GM06990 (cell line): ENCODE measurements at regions not wholly inside any gene's neighbourhood (a gene's known extent, or its start where the extent isn't known, plus 50 kb on each side); places are given as distances from the start of the nearest gene placed in this dataset.

ENCODE experiments used
- DNase-seq: peaks from one replicate; pipeline ENCODE4 v3.0.0-alpha.2; 2011; ENCODE audit not compliant: insufficient read length; ENCODE audit errors: extremely low read depth
- H3K27me3 ChIP-seq: replicated peaks from 2 replicates; pipeline ENCODE4 v1.6.0; 2011; ENCODE audit warnings: low read length; ENCODE audit not compliant: control insufficient read depth, insufficient read depth
- H3K36me3 ChIP-seq: 2 replicates; pipeline ENCODE4 v1.5.1; 2011; ENCODE audit warnings: low read length; ENCODE audit not compliant: control insufficient read depth, insufficient read depth
- H3K4me3 ChIP-seq: replicated peaks from 2 replicates; pipeline ENCODE4 v1.5.1; 2011; ENCODE audit warnings: low read depth, mild to moderate bottlenecking, control low read depth, low read length
- TF ChIP-seq, protein P1 (sequence below): IDR thresholded peaks from 2 replicates; pipeline ENCODE4 v1.5.1; 2011; ENCODE audit warnings: low read length, control low read depth, mild to moderate bottlenecking, inconsistent platforms; ENCODE audit not compliant: insufficient read depth, poor library complexity, severe bottlenecking

DNA sequence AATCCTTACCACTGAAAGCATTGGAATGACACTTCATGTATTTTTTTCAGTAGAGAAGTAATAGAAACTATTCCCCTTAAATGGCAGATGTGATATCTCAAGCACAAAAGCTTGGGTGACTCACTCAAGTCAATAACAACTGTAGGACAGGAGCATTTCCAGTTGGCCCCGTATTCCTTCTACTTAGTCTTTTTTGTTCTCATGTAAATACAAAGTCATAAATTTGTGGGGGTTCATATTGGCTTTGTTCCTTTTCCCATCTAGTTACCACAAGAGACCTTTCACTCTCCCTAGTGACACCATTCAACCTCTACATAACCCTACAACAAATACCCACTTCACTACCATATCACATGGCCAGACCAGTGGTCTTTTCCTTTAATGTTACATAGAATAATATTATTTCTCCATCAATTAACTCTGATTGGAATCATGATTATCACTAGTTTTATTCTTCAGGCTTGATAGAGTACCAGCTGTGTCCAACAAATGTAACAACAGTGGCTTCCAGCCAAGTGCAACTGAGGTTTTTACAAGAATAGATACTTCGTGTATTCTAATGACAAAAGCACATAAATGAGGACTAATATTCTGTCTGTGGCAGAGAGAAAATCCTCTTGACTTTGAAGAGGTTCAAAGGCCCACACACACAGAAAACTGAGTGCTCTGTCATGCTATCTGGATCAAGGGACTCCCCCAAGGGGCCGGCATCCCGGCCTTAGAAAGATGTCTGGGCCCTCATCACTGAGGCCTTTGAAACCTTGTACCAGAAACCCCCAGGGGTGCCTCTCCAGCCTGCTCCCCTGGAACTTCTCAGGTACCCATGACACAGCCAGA, 94.0 kb upstream of the THBS1 start:
- H3K27me3 ChIP-seq: no peaks in the 10 kb centered on the region
- no peaks in the 10 kb centered on the region for H3K36me3 ChIP-seq
- no peak for DNase-seq
- no peak overlapping the region for H3K4me3 ChIP-seq
- TF ChIP-seq, protein P1, sequence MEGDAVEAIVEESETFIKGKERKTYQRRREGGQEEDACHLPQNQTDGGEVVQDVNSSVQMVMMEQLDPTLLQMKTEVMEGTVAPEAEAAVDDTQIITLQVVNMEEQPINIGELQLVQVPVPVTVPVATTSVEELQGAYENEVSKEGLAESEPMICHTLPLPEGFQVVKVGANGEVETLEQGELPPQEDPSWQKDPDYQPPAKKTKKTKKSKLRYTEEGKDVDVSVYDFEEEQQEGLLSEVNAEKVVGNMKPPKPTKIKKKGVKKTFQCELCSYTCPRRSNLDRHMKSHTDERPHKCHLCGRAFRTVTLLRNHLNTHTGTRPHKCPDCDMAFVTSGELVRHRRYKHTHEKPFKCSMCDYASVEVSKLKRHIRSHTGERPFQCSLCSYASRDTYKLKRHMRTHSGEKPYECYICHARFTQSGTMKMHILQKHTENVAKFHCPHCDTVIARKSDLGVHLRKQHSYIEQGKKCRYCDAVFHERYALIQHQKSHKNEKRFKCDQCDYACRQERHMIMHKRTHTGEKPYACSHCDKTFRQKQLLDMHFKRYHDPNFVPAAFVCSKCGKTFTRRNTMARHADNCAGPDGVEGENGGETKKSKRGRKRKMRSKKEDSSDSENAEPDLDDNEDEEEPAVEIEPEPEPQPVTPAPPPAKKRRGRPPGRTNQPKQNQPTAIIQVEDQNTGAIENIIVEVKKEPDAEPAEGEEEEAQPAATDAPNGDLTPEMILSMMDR: no peak

DNA sequence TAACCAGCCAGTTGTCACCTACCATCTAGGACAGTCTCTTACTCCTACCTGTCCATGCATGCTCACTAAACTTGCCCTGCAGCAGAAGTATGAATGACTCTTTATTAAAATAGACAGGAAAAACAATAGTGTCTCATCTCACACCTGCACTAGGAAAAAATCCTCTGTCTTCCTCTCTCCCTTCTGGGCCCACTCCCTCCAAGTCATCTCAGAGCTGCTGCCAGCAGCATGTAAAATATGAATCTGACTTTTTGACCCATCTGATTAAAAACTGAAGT, 93.5 kb upstream of the THBS1 start:
- Histone ChIP-seq H3K27me3 (no peaks in the 10 kb centered on the region), H3K36me3 (no peaks in the 10 kb centered on the region), H3K4me3 (no peak overlapping the region)
- TF ChIP-seq, protein P1: no peak
- no peak for DNase-seq

DNA sequence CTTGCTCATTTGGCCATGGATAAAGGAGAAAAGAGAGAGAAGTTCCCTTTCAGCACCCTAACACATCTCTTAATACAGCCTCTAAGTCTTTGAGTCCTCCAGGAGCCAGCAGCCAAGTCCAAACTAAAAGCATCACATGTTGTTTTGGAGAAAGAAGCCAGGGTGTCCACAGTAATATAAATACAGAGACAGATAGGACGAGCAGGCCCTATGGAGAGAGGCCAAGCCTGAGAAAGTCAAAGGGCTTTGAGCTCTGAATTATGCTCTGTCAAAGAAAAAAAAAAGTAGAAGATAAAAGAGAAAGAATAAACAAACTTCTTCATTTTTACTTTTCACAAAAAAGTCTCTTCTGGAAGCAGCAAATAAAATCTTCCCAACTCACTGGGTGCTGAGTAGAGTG, 92.4 kb upstream of the THBS1 start:
- H3K4me3 ChIP-seq: no peak overlapping the region
- no peaks in the 10 kb centered on the region for H3K27me3 ChIP-seq
- no peaks in the 10 kb centered on the region for H3K36me3 ChIP-seq
- TF ChIP-seq, protein P1: no peak
- no peak for DNase-seq

DNA sequence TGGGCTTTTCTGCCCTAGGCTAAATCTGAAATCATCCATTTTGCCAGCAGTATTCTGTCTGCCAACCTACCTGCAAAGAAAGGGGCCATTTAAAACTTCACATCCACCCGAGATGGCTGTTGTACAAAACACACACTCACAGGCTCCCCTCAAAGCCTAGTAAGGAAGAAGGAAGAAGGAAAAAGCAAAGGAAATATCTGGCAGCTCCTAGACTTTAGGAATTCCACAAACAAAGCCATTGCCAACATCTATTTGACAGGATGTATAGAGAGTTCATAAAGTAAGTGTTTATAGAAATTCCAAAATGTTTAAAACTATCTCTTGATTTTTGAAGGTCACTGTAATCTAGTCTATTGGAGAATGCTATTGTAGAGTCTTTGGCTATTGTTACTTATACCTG, 91.9 kb upstream of the THBS1 start:
- Histone ChIP-seq H3K36me3 (no peaks in the 10 kb centered on the region), H3K27me3 (no peaks in the 10 kb centered on the region), H3K4me3 (no peak overlapping the region)
- DNase-seq: no peak
- TF ChIP-seq, protein P1: no peak

DNA sequence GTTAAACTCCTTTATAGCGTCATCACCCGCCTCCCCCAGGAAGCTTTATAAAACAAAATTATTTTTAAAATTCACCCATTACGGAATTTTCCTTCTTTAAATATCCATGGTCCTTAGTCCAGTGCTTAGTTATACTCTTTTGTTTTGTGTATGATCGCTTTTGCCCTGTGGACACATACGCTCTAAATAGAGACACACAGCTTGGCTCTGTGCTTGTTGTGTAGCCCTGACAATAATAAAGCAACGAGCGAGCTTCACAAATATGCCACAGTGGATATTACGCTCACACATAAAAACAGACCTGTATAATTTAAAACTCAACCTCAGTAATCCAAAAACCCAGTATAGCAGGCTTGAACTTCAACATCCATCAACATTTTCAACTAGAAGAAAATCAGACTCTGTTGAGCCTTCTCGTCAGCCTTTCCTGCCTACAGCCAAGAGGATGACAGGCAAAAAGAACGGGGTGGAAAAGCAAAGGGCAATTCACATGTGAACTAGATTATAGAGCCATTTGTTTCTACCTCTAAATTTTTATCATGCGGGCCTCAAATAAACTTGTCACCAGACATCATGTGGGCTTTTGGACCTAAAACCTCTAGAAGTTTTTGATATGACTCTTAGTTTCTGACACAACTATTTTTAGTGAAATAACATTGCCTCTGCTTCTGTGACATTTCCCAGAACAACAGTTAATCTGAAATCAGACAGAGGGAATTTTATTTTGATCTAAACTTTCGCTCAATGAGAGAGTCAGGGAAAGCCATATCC, 89.6 kb upstream of the THBS1 start:
- no peaks in the 10 kb centered on the region for H3K27me3 ChIP-seq
- no peaks in the 10 kb centered on the region for H3K36me3 ChIP-seq
- TF ChIP-seq, protein P1: no peak
- H3K4me3 ChIP-seq: no peak overlapping the region
- DNase-seq: no peak
